Prostate gland (tissue), 2 donors: ENCODE measurements at regions not wholly inside any gene's neighbourhood (a gene's known extent, or its start where the extent isn't known, plus 50 kb on each side); places are given as distances from the start of the nearest gene placed in this dataset.

Experiments
- DNase-seq: peaks from one replicate; pipeline ENCODE4 v3.0.0-alpha.2; 2019; ENCODE audit warnings: low spot score
- H3K27ac ChIP-seq, 2 donors: fragments of 200-600 bp; sonication (generic); 2 replicates each; pipeline ENCODE4 v1.5.1; 2017 to 2019
- H3K27me3 ChIP-seq: fragments of 200-600 bp; sonication (generic); replicated peaks from 2 replicates; pipeline ENCODE4 v1.5.1; 2019; ENCODE audit not compliant: insufficient read depth
- H3K36me3 ChIP-seq, 2 donors: fragments of 200-600 bp; sonication (generic); 1 replicate in 1 of 2; 2 replicates in 1 of 2; pipeline versions ENCODE4 v1.5.1 to v1.8.1; 2017 to 2019
- H3K4me1 ChIP-seq: fragments of 200-600 bp; sonication (generic); replicated peaks from 2 replicates; pipeline ENCODE4 v1.5.1; 2019
- H3K4me3 ChIP-seq, 2 donors: fragments of 200-600 bp; sonication (generic); 2 replicates each; pipeline ENCODE4 v1.5.1; 2017 to 2019
- H3K9me3 ChIP-seq: fragments of 200-600 bp; sonication (generic); 2 replicates; pipeline ENCODE4 v1.5.1; 2017
- CTCF ChIP-seq, 4 experiments: fragments of 200-600 bp in 2 of 4; fragments of 450-650 bp in 2 of 4; sonication (generic) in 2 of 4; IDR thresholded peaks; 1 replicate in 3 of 4; 2 replicates in 1 of 4; pipeline ENCODE4 v1.5.1; 2016 to 2019; ENCODE audit warnings: antibody characterized with exemption in 4 of 4, mild to moderate bottlenecking in 2 of 4, moderate library complexity in 2 of 4
- POLR2A ChIP-seq: fragments of 450-650 bp; IDR thresholded peaks from one replicate; pipeline ENCODE4 v1.6.1; 2016; ENCODE audit warnings: antibody characterized with exemption, mild to moderate bottlenecking
- POLR2AphosphoS5 ChIP-seq: sonication (generic); formaldehyde crosslinking; IDR thresholded peaks from one replicate; pipeline ENCODE4 v1.6.1; 2017; ENCODE audit warnings: antibody characterized with exemption
- WGBS: methylation state at CpG from one replicate; pipeline ENCODE4 v1.1.5; 2018; 5-methylcytosine and 5-hydroxymethylcytosine counted together
- intact Hi-C: fragments of 100-400 bp; cut with DNase I; formaldehyde crosslinking; loops from one replicate; pipeline ENCODE4 v1.14.2; 2022

GRCh38 chr12:74105434-74105833 lies 432.2 kb upstream of the ATXN7L3B start:
- H3K9me3 ChIP-seq = no peaks in the 10 kb centered on the region
- no peaks in the 10 kb centered on the region for H3K27me3 ChIP-seq
- 37% methylated on average over 2 of the region's 2 CpGs for WGBS
- no peak overlapping the region for H3K27ac ChIP-seq
- no peaks in the 10 kb centered on the region for H3K36me3 ChIP-seq
- no peak overlapping the region for H3K4me3 ChIP-seq
- intact Hi-C loops = no loop called here
- TF ChIP-seq CTCF (IDR thresholded peaks at IDR 0.05) (no peak), POLR2A (no peak), POLR2AphosphoS5 (no peak)
- H3K4me1 ChIP-seq = no peaks in the 10 kb centered on the region
- no peak for DNase-seq

GRCh38 chr12:74108729-74109128 lies 428.9 kb upstream of the ATXN7L3B start:
- H3K4me3 ChIP-seq = no peak overlapping the region
- H3K27me3 ChIP-seq = no peaks in the 10 kb centered on the region
- intact Hi-C loops = no loop called here
- H3K4me1 ChIP-seq = no peaks in the 10 kb centered on the region
- TF ChIP-seq POLR2AphosphoS5 = no peak
- TF ChIP-seq CTCF (IDR thresholded peaks at IDR 0.05) = no peak
- no peak for TF ChIP-seq POLR2A
- 99% methylated on average over 2 of the region's 2 CpGs for WGBS
- no peak for DNase-seq
- no peaks in the 10 kb centered on the region for H3K36me3 ChIP-seq
- no peaks in the 10 kb centered on the region for H3K9me3 ChIP-seq
- no peak overlapping the region for H3K27ac ChIP-seq

GRCh38 chr12:74111688-74112360 lies 425.8 kb upstream of the ATXN7L3B start:
- Histone ChIP-seq H3K27ac (no peak overlapping the region), H3K4me3 (no peak overlapping the region), H3K27me3 (no peaks in the 10 kb centered on the region), H3K4me1 (no peaks in the 10 kb centered on the region), H3K9me3 (no peaks in the 10 kb centered on the region), H3K36me3 (no peaks in the 10 kb centered on the region)
- intact Hi-C loops = no loop called here
- no peak for DNase-seq
- 53% methylated on average over 8 of the region's 8 CpGs for WGBS
- no peak for TF ChIP-seq POLR2AphosphoS5
- no peak for TF ChIP-seq POLR2A
- TF ChIP-seq CTCF (IDR thresholded peaks at IDR 0.05) = no peak

GRCh38 chr12:74119811-74120362 lies 417.7 kb upstream of the ATXN7L3B start:
- intact Hi-C loops = no loop called here
- Histone ChIP-seq H3K27me3 (no peaks in the 10 kb centered on the region), H3K4me3 (no peak overlapping the region), H3K36me3 (no peaks in the 10 kb centered on the region), H3K27ac (no peak overlapping the region), H3K9me3 (no peaks in the 10 kb centered on the region), H3K4me1 (no peaks in the 10 kb centered on the region)
- DNase-seq = no peak
- TF ChIP-seq POLR2AphosphoS5 (no peak), POLR2A (no peak), CTCF (IDR thresholded peaks at IDR 0.05) (no peak)

- H3K27ac ChIP-seq = no peak overlapping the region
- H3K4me3 ChIP-seq = no peak overlapping the region
- no peak for DNase-seq
- H3K36me3 ChIP-seq = no peaks in the 10 kb centered on the region
- intact Hi-C loops = no loop called here
- no peaks in the 10 kb centered on the region for H3K27me3 ChIP-seq
- 50% methylated on average over 1 of the region's 1 CpG for whole genome bisulfite sequencing
- H3K9me3 ChIP-seq = no peaks in the 10 kb centered on the region
- H3K4me1 ChIP-seq = no peaks in the 10 kb centered on the region
- TF ChIP-seq POLR2AphosphoS5 = no peak
- TF ChIP-seq CTCF (IDR thresholded peaks at IDR 0.05) = no peak
- TF ChIP-seq POLR2A = no peak
Measured at GRCh38 chr12:74120644-74121043, 417.0 kb upstream of the ATXN7L3B start.
